GM18520 (cell line): ENCODE measurements at regions not wholly inside any gene's neighbourhood (a gene's known extent, or its start where the extent isn't known, plus 50 kb on each side); places are given as distances from the start of the nearest gene placed in this dataset.
"Not testable (repeated sequence)": the region's sequence is repeated elsewhere in the genome, so short reads cannot be mapped to it uniquely, and the experiment has no call there.

Experiments used
- ATAC-seq: cut with Tn5 transposase; IDR thresholded peaks from one replicate; pipeline ENCODE4 v1.9.1; 2021; ENCODE audit not compliant: unreplicated experiment

- no peak for ATAC-seq
These were observed 236.6 kb downstream of the MFSD1 start for GRCh38 chr3:159038405-159038804.

- ATAC-seq, result no peak
These were observed 237.4 kb downstream of the MFSD1 start for GRCh38 chr3:159039286-159039685.

GRCh38 chr3:159045279-159045885 is 243.5 kb downstream of the MFSD1 start:
- ATAC-seq, result no peak

GRCh38 chr3:159047361-159047760 is 245.5 kb downstream of the MFSD1 start:
- no peak for ATAC-seq

GRCh38 chr3:159052494-159052893 is 250.6 kb downstream of the MFSD1 start:
- ATAC-seq, result not testable (repeated sequence)

GRCh38 chr3:159057621-159058020 is 255.8 kb downstream of the MFSD1 start:
- no peak for ATAC-seq

- no peak for ATAC-seq
These were observed 257.0 kb downstream of the MFSD1 start for GRCh38 chr3:159058859-159059258.

- no peak for ATAC-seq
These were observed 257.5 kb downstream of the MFSD1 start for GRCh38 chr3:159059395-159059794.

GRCh38 chr3:159062734-159063410 is 261.0 kb downstream of the MFSD1 start:
- ATAC-seq, result peak; percentile 47

GRCh38 chr3:159069091-159069490 is 267.2 kb downstream of the MFSD1 start, which contains the start of gene IQCJ:
Gene IQCJ (plus strand): TSS chr3:159069319.
- no peak for ATAC-seq

GRCh38 chr3:159069866-159070425 is 268.1 kb downstream of the MFSD1 start:
- no peak for ATAC-seq

GRCh38 chr3:159074756-159075701 is 273.2 kb downstream of the MFSD1 start:
- no peak for ATAC-seq

GRCh38 chr3:159077860-159078259 is 276.0 kb downstream of the MFSD1 start:
- no peak for ATAC-seq

GRCh38 chr3:159080256-159080655 is 278.4 kb downstream of the MFSD1 start:
- no peak for ATAC-seq

GRCh38 chr3:159080821-159081220 is 279.0 kb downstream of the MFSD1 start:
- no peak for ATAC-seq

GRCh38 chr3:159082519-159082918 is 280.7 kb downstream of the MFSD1 start:
- ATAC-seq, result no peak

- no peak for ATAC-seq
These were observed 290.1 kb downstream of the MFSD1 start for GRCh38 chr3:159091936-159092335.

GRCh38 chr3:159102001-159102400 is 300.1 kb downstream of the MFSD1 start:
- ATAC-seq, result no peak

- no peak for ATAC-seq
These were observed 310.9 kb downstream of the MFSD1 start for GRCh38 chr3:159112724-159113123.

- ATAC-seq, result no peak
These were observed 311.5 kb downstream of the MFSD1 start for GRCh38 chr3:159113221-159113875.

- ATAC-seq, result no peak
These were observed 312.7 kb downstream of the MFSD1 start for GRCh38 chr3:159114582-159114981.
